GM12873 (cell line): ENCODE measurements at regions not wholly inside any gene's neighbourhood (a gene's known extent, or its start where the extent isn't known, plus 50 kb on each side); places are given as distances from the start of the nearest gene placed in this dataset.

Experiments
- TF ChIP-seq, protein P1 (sequence below): IDR thresholded peaks from 2 replicates; pipeline ENCODE4 v1.5.1; 2012; ENCODE audit warnings: low read depth, mild to moderate bottlenecking, moderate library complexity, low read length, control low read depth; ENCODE audit not compliant: insufficient read depth; ENCODE audit errors: missing control alignments

DNA sequence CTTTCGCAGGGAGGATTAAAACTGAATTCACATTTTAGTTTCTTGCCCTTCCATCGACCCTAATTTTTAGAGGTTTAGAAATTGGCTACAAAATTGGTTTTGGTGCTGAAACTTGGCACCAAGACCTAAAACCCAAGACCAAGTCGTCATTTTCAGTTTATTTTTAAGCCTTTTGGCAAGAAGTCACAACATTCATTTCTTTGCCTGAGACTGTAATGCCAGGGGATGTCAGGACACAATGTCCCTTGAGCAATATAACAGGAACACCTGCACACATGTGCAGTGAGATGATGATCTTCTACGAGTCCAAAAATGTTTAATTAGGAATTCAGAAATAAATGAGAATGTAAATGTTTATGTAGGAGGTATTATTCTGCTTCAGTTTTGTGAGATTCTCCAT is 335.4 kb upstream of the ANKRD30A start:
- TF ChIP-seq, protein P1, sequence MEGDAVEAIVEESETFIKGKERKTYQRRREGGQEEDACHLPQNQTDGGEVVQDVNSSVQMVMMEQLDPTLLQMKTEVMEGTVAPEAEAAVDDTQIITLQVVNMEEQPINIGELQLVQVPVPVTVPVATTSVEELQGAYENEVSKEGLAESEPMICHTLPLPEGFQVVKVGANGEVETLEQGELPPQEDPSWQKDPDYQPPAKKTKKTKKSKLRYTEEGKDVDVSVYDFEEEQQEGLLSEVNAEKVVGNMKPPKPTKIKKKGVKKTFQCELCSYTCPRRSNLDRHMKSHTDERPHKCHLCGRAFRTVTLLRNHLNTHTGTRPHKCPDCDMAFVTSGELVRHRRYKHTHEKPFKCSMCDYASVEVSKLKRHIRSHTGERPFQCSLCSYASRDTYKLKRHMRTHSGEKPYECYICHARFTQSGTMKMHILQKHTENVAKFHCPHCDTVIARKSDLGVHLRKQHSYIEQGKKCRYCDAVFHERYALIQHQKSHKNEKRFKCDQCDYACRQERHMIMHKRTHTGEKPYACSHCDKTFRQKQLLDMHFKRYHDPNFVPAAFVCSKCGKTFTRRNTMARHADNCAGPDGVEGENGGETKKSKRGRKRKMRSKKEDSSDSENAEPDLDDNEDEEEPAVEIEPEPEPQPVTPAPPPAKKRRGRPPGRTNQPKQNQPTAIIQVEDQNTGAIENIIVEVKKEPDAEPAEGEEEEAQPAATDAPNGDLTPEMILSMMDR, result no peak

DNA sequence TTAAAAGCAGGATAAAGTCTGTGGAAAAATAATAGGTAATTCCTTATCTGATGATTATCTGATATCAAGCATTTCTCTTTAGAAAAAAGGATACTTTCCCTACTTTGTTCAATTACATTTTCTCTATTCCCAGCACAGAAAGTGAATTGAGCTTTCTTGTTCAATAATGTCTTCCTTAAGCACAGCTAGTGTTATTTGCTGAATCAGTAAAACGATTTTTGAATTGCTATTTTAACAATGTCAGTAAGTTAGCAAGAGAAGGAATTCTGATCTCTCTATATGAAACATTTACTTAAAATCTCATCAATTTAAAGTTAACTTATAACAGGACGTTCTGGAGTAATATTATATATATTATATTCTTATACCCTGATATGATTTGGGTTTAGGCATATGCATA is 337.2 kb upstream of the ANKRD30A start:
- TF ChIP-seq, protein P1, result no peak

DNA sequence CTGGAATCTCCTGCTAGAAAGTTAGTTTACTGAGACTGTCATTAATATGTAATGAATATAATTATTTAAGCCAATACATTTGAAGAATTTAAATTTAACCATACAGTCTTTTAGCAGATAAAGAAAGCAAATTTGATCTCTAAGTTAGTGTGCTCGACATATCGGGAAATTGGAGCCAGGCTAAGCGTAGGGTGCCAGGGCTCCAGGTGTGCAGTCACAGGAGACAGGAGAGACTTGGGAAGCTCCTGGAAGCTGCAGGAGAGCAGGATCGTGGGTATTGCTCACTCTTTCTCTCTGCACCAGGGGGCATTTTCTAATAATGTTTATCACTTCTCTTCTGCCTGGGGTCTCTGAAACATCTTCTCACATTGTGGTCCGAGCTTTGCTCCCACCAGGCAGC is 342.0 kb upstream of the ANKRD30A start:
- TF ChIP-seq, protein P1, result no peak

DNA sequence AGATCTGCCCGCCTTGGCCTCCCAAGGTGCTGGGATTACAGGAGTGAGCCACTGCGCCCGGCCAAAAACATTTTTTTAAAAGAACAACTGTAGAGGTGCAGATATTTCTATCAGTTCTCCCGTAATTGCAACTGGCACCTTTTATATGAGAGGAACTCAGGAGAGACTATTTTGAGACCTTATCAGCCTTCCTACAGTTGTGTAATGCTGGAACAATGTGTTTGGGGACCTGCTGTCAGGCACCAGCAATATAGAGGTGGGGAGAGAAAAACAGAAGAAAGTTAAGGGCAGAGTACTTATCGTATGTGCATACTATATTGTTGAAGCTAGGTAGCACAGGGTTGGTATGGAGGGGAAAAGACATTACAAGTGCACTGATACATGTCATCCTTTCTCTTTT is 343.8 kb upstream of the ANKRD30A start:
- TF ChIP-seq, protein P1, result no peak

DNA sequence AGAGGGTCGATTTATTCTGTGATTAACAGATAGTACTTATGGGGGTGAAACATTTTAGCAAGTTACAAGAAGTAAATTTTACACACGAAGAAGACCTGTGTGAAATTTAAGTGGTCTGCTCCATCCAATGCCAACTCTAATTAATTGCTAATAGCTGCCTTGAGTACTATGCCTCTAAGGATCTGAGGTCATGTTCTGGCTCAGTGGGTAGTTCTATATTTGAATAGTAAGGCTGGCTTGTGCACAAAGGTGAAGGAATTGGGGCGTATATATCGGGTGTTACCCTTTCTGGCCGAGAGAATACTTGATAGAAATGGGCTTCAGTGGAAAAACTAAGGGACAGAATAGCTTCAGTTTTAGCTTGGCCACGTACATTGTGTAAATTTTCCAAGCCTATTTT is 345.2 kb upstream of the ANKRD30A start:
- TF ChIP-seq, protein P1, result no peak

DNA sequence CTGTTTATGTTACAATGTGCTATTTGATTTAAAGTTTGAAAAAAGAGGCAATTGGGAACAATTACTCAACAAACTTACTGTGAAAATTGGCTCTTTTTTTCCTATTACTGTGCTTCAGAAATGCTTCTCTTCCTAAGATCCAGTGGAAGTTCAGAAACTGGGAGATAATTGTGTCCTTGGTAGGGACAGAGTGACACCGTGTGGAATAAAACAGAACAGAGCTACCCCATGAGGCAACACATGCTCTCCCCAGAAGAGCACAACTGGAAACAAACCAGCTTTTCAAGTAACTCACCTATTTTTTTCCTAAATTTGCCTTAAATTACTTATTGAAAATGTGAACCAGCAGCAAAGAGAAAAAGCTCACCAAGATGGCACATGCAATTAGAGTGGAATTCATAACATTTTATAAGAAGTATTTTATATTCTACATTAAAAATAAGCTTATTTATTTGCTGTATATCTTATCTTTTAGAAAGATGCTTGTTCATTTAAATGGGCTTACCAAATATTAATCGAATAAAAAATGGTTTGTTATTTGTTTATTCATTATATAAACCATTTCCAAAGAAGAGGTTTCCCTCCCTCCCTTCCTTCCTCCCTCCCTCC is 346.1 kb upstream of the ANKRD30A start:
- TF ChIP-seq, protein P1, result no peak

DNA sequence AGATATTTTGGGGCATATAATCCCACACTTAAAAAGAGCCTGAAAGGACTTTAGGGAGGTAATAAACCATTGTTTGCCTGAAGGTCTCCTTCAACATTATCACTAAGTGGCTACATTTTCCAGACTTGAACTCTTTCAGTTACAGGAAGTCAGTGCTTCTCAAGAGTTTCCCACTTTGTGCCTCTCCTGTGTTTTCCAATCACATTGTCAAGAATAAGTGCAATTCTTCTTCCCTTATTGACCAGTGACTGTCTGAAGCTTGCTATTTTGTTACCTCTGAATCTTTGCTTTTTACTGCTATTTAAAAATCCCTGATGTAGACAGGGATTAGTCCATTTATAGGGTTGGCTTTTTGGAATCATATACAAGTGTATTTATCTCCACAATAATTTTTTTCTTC is 346.7 kb upstream of the ANKRD30A start:
- TF ChIP-seq, protein P1, result no peak
